ENCODE measurements at regions not wholly inside any gene's neighbourhood (a gene's known extent, or its start where the extent isn't known, plus 50 kb on each side); places are given as distances from the start of the nearest gene placed in this dataset.
"Not testable (repeated sequence)": the region's sequence is repeated elsewhere in the genome, so short reads cannot be mapped to it uniquely, and the experiment has no call there.

- H4K20me1 ChIP-seq (ENCODE audit: control insufficient read depth, extremely low read depth, insufficient read depth, low read length), result no peaks in the 10 kb centered on the region
- FAIRE-seq, result no peak
- dilution Hi-C loops (cut with MboI; ENCODE audit: extremely low pct_ligation_motif_present, low sequenced_read_pairs), result no loop called here
Observed at GRCh38 chr20:29085625-29086024, 2171.8 kb upstream of the DEFB115 start.

GRCh38 chr20:29086145-29086718 is 2171.2 kb upstream of the DEFB115 start:
- H3K4me1 ChIP-seq (ENCODE audit: control insufficient read depth, extremely low read depth, insufficient read depth, low read length); H3K27me3 ChIP-seq (ENCODE audit: control insufficient read depth, extremely low read depth, insufficient read depth, low read length); H3K9ac ChIP-seq (ENCODE audit: control insufficient read depth, extremely low read depth, insufficient read depth, low read length); H4K20me1 ChIP-seq (ENCODE audit: control insufficient read depth, extremely low read depth, insufficient read depth, low read length); DNase-seq (ENCODE audit: low read depth, low spot score); H3K79me2 ChIP-seq (ENCODE audit: control insufficient read depth, insufficient read depth, low read length); H3K4me2 ChIP-seq (ENCODE audit: control insufficient read depth, extremely low read depth, insufficient read depth, low read depth, low read length); FAIRE-seq; H3K9me3 ChIP-seq (ENCODE audit: control insufficient read depth, low read depth, low read length); H3K27ac ChIP-seq (ENCODE audit: control insufficient read depth, insufficient read depth, low read length); H2AFZ ChIP-seq (ENCODE audit: control insufficient read depth, low read length); H3K36me3 ChIP-seq (ENCODE audit: control insufficient read depth in 2 of 2, extremely low read depth in 1 of 2, insufficient read depth in 2 of 2, low read length in 2 of 2); dilution Hi-C loops (cut with MboI; ENCODE audit: extremely low pct_ligation_motif_present, low sequenced_read_pairs); H3K9me1 ChIP-seq (ENCODE audit: control insufficient read depth, extremely low read depth, insufficient read depth, low read length); H3K4me3 ChIP-seq (ENCODE audit: control insufficient read depth in 2 of 3, extremely low read depth in 1 of 3, insufficient read depth in 2 of 3, low read depth in 1 of 3, low read length in 3 of 3): not testable (repeated sequence)

More at GRCh38 chr20:29085625-29086024, 2171.8 kb upstream of the DEFB115 start:
- H2AFZ ChIP-seq (ENCODE audit: control insufficient read depth, low read length), result no peak overlapping the region
- no peak overlapping the region for H3K4me3 ChIP-seq (ENCODE audit: control insufficient read depth in 2 of 3, extremely low read depth in 1 of 3, insufficient read depth in 2 of 3, low read depth in 1 of 3, low read length in 3 of 3)
- H3K4me2 ChIP-seq (ENCODE audit: control insufficient read depth, extremely low read depth, insufficient read depth, low read depth, low read length), result no peak overlapping the region
- H3K9me3 ChIP-seq (ENCODE audit: control insufficient read depth, low read depth, low read length), result peaks cover 7% of the 10 kb centered on the region
- H3K27me3 ChIP-seq (ENCODE audit: control insufficient read depth, extremely low read depth, insufficient read depth, low read length), result no peaks in the 10 kb centered on the region
- DNase-seq (ENCODE audit: low read depth, low spot score), result no peak
- H3K9me1 ChIP-seq (ENCODE audit: control insufficient read depth, extremely low read depth, insufficient read depth, low read length), result no peaks in the 10 kb centered on the region
- TF ChIP-seq CTCF (optimal IDR thresholded peaks at IDR 0.05 in 1 of 3, IDR thresholded peaks at IDR 0.05 in 1 of 3, conservative IDR thresholded peaks at IDR 0.05 in 1 of 3; ENCODE audit: extremely low read depth in 1 of 3, insufficient read depth in 2 of 3, low read length in 3 of 3), result no peak
- no peak for TF ChIP-seq EZH2 (IDR thresholded peaks at IDR 0.05; ENCODE audit: low read length)
- no peak overlapping the region for H3K27ac ChIP-seq (ENCODE audit: control insufficient read depth, insufficient read depth, low read length)
- H3K79me2 ChIP-seq (ENCODE audit: control insufficient read depth, insufficient read depth, low read length), result no peaks in the 10 kb centered on the region
- no peaks in the 10 kb centered on the region for H3K36me3 ChIP-seq (ENCODE audit: control insufficient read depth in 2 of 2, extremely low read depth in 1 of 2, insufficient read depth in 2 of 2, low read length in 2 of 2)
- H3K4me1 ChIP-seq (ENCODE audit: control insufficient read depth, extremely low read depth, insufficient read depth, low read length), result no peaks in the 10 kb centered on the region
- H3K9ac ChIP-seq (ENCODE audit: control insufficient read depth, extremely low read depth, insufficient read depth, low read length), result no peak overlapping the region

DNA sequence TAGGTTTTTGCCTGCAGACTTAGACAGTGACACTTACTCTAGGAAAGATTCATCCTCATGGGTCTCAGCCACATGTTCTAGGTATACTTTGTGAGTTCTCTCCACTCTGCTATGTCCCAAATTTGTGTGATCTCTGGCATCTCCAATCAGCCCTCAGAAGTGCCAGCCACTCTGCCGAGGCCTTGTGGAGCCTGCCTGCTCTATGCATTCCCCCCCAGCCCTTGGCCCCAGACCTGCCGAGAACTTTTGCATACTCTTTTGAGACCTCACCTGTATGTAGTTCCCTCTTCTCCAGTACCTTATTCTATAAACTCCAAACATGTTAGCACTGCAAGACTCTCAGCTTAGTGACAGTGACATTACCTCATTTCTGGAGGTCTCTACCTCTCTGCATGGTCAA is 2170.5 kb upstream of the DEFB115 start:
- Histone ChIP-seq H3K9me1 (ENCODE audit: control insufficient read depth, extremely low read depth, insufficient read depth, low read length) (no peaks in the 10 kb centered on the region), H3K9ac (ENCODE audit: control insufficient read depth, extremely low read depth, insufficient read depth, low read length) (no peak overlapping the region), H2AFZ (ENCODE audit: control insufficient read depth, low read length) (no peak overlapping the region), H3K4me3 (ENCODE audit: control insufficient read depth in 2 of 3, extremely low read depth in 1 of 3, insufficient read depth in 2 of 3, low read depth in 1 of 3, low read length in 3 of 3) (no peak overlapping the region), H3K79me2 (ENCODE audit: control insufficient read depth, insufficient read depth, low read length) (no peaks in the 10 kb centered on the region), H4K20me1 (ENCODE audit: control insufficient read depth, extremely low read depth, insufficient read depth, low read length) (no peaks in the 10 kb centered on the region), H3K36me3 (ENCODE audit: control insufficient read depth in 2 of 2, extremely low read depth in 1 of 2, insufficient read depth in 2 of 2, low read length in 2 of 2) (no peaks in the 10 kb centered on the region), H3K4me2 (ENCODE audit: control insufficient read depth, extremely low read depth, insufficient read depth, low read depth, low read length) (no peak overlapping the region), H3K4me1 (ENCODE audit: control insufficient read depth, extremely low read depth, insufficient read depth, low read length) (no peaks in the 10 kb centered on the region), H3K27ac (ENCODE audit: control insufficient read depth, insufficient read depth, low read length) (no peak overlapping the region), H3K9me3 (ENCODE audit: control insufficient read depth, low read depth, low read length) (peaks cover 7% of the 10 kb centered on the region), H3K27me3 (ENCODE audit: control insufficient read depth, extremely low read depth, insufficient read depth, low read length) (no peaks in the 10 kb centered on the region)
- DNase-seq (ENCODE audit: low read depth, low spot score) (no peak), FAIRE-seq (no peak)
- dilution Hi-C loops (cut with MboI; ENCODE audit: extremely low pct_ligation_motif_present, low sequenced_read_pairs), result no loop called here
- no peak for TF ChIP-seq CTCF (optimal IDR thresholded peaks at IDR 0.05 in 1 of 3, IDR thresholded peaks at IDR 0.05 in 1 of 3, conservative IDR thresholded peaks at IDR 0.05 in 1 of 3; ENCODE audit: extremely low read depth in 1 of 3, insufficient read depth in 2 of 3, low read length in 3 of 3)
- no peak for TF ChIP-seq EZH2 (IDR thresholded peaks at IDR 0.05; ENCODE audit: low read length)

DNA sequence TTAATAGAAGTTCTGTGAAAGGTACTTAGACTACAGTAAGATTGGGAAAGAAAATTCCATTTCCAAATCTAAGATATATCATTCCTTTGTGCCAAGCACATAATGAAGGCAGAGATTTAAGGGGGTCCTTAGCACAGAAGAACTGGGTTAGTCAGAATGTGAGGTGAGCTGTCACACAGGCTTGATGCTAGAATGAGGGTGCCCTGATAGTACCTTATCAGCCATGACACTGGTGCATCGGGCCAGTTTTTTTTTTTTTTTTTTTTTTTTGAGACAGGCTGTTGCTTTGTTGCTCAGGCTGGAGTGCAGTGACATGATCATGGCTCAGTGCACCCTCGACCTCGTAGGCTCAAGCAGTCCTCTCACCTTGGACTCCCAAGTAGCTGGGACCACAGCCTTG is 2169.6 kb upstream of the DEFB115 start:
- H3K9me3 ChIP-seq (ENCODE audit: control insufficient read depth, low read depth, low read length); DNase-seq (ENCODE audit: low read depth, low spot score); H4K20me1 ChIP-seq (ENCODE audit: control insufficient read depth, extremely low read depth, insufficient read depth, low read length); H3K9me1 ChIP-seq (ENCODE audit: control insufficient read depth, extremely low read depth, insufficient read depth, low read length); H3K4me1 ChIP-seq (ENCODE audit: control insufficient read depth, extremely low read depth, insufficient read depth, low read length); H3K27ac ChIP-seq (ENCODE audit: control insufficient read depth, insufficient read depth, low read length); H3K4me3 ChIP-seq (ENCODE audit: control insufficient read depth in 2 of 3, extremely low read depth in 1 of 3, insufficient read depth in 2 of 3, low read depth in 1 of 3, low read length in 3 of 3); H3K27me3 ChIP-seq (ENCODE audit: control insufficient read depth, extremely low read depth, insufficient read depth, low read length); H3K4me2 ChIP-seq (ENCODE audit: control insufficient read depth, extremely low read depth, insufficient read depth, low read depth, low read length); dilution Hi-C loops (cut with MboI; ENCODE audit: extremely low pct_ligation_motif_present, low sequenced_read_pairs); H3K79me2 ChIP-seq (ENCODE audit: control insufficient read depth, insufficient read depth, low read length); H3K36me3 ChIP-seq (ENCODE audit: control insufficient read depth in 2 of 2, extremely low read depth in 1 of 2, insufficient read depth in 2 of 2, low read length in 2 of 2); FAIRE-seq; H3K9ac ChIP-seq (ENCODE audit: control insufficient read depth, extremely low read depth, insufficient read depth, low read length); H2AFZ ChIP-seq (ENCODE audit: control insufficient read depth, low read length): not testable (repeated sequence)
